ENCODE measurements at regions not wholly inside any gene's neighbourhood (a gene's known extent, or its start where the extent isn't known, plus 50 kb on each side); places are given as distances from the start of the nearest gene placed in this dataset.
"Not testable (repeated sequence)": the region's sequence is repeated elsewhere in the genome, so short reads cannot be mapped to it uniquely, and the experiment has no call there.

DNA sequence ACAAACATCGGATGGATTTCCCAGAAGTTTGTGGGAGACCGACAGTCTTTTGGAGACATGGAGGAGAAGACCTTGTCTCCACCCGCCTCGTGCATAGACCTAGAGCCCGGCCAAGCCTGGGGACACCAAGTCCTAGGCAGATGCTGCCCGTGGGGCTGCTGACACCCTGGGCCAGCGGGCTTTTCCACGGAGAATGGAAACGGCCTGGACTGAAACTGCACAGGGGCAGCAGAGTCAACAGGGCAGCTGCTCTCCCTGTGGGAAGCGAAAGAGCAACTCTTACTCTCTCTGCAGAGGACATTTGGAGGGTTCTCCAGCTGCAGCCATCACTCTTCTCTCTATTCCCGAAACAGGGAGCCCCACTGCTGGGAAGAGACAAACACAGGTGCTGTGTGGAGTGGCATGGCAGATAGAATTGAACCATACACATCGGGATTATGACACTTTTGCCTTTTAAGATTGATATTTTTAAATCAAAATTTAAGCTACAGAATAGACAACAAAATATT, 401.2 kb downstream of the THBS2 start:
- no peak for DNase-seq (ENCODE audit: low read depth)

DNA sequence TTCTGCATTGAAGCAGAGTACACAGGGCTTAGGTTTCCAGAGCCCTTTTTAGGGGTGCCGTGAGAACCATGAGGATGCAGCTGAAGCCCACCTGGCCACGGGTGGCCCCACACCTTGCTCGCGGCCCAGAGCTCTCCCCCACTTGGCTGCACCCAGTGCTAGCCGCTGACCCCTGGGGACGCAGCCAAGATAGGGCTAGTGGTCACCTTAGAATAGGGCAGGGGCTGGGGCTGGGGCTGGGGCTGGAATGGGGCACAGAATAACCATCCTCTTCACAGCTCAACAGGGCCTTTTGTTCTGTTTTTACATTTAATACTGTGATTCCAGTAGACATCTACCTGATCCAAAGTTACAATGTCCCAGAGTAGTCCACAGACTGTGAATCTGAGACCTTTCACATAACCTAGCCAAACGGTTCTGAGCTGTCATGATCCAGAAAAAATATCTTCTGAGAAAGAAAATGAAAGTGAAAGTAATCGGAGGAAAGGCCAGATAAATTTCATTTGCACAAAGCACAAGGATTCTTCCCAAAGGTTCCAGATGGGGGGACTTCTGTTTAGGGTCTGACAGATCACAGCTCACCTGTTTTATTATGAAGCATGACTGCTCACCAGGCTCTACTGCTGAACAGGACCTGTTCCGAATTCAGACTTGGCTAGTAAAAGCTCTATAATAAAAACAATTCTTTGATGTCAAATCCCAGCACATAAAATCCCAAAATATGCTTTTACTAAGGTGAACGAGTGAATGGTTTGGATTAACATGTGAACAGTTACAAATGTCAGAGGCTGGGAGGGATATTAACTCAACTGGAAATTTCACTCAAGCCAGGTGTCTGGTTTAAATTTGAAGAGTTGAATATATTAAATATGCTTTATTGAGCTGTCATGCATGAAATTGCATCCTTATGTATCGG, 401.9 kb downstream of the THBS2 start:
- DNase-seq (ENCODE audit: low read depth), result no peak

DNA sequence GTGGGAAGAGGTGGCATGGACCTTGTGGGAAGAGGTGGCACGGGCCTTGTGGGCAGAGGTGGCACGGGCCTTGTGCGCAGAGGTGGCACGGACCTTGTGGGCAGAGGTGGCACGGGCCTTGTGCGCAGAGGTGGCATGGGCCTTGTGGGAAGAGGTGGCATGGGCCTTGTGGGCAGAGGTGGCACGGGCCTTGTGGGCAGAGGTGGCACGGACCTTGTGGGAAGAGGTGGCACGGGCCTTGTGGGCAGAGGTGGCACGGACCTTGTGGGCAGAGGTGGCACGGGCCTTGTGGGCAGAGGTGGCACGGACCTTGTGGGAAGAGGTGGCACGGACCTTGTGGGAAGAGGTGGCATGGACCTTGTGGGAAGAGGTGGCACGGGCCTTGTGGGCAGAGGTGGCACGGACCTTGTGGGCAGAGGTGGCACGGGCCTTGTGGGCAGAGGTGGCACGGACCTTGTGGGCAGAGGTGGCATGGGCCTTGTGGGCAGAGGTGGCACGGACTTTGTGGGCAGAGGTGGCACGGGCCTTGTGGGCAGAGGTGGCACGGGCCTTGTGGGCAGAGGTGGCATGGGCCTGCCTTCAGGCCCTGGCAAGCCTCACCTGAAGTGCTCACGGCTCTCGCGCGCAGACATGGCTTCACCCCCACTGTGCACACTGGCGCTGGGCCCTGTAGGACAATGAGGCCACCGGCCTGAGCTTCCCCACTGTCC, 403.5 kb downstream of the THBS2 start:
- not testable (repeated sequence) for DNase-seq (ENCODE audit: low read depth)

DNA sequence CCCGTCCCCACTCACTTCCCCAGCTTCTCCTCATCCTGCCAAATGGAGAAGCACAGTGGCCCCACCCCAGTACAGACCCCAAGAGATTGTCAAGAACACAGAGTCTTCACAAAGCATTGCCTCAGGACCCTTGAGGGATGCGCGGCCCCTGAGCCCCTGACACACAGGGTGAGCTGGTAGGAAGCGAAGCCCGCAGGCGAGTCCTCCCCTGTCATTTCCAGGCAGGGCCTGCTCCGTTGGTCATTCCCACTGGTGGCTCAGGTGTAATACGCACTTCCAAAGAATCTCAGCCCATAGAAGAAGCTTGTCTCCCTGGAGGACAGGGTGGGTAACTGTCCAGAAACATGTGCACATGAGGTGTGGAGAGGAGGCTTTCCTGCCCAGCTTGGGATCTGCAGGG, 404.2 kb downstream of the THBS2 start:
- no peak for DNase-seq (ENCODE audit: low read depth)

DNA sequence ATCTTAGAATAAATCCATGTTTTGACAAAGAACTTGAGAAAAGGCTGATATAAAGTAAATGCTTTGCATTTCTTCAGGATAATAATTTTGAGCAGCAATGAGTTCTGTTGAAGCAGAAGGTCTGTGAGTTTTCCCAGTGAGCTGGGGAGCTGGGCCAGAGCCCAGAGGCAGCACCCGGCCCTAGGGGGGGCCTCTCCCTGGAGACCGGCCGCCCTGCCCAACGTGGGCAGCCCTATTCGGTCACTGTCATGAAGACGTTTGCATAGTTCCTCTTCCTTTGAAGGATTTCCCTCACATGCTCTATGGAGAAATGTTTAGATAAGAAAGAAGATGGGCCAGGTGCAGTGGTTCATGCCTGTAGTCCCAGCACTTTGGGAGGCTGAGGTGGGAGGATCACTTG, 404.8 kb downstream of the THBS2 start:
- DNase-seq (ENCODE audit: low read depth), result no peak

DNA sequence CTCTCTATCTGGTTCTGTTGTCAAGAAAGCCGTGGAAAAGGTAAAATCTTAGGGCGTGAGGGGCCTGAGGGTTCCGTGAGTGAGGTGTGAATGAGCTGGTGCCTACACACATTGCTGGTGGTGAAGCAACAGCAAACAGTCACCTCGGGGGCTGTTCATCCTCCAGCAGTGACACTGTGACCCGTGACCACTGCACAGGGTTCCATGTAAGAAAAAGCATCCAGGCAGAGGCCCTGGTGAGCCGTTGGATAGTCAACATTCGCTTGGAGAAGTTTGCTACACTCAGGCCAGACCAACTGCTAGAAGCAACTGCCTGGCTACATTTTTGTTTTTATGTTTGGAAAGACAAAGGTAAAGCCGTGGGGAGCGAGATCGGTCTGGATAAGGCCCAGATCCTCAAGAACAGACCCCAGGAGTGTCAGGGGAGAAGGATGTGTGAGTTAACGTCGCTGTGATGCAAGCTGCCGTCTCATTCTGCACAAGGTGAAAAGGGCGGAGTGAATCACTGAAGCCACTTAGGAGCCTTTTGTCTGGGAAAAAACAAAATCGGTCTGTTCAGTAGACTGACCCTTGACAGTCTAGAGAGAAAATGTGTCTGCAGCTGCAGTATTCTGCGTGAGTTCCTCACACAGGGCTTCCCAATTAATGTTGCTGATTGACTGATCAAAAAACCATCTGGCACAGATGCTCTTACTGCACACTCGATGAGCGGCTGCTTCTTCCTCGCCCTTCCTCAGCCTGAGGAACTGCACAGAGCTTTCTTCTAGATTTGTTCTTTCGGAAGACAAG, 404.0 kb downstream of the SMOC2 start:
- DNase-seq (ENCODE audit: low read depth), result no peak

DNA sequence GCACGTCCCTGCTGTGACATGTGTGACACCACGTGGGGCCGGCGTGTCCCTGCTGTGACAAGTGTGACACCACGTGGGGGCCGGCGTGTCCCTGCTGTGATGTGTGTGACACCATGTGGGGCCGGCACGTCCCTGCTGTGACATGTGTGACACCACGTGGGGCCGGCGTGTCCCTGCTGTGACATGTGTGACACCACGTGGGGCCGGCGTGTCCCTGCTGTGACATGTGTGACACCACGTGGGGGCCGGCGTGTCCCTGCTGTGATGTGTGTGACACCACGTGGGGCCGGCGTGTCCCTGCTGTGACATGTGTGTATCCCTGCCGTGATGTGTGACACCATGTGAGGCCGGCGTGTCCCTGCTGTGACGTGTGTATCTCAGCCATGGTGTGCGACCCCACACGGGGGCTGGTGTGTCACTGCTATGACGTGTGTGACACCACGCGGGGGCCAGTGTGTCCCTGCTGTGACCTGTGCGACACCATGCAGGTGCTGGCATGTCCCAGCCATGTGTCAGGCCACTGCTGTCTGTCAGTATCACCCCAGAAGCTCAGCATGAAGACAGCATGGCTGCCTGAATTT, 401.7 kb downstream of the SMOC2 start:
- DNase-seq (ENCODE audit: low read depth), result not testable (repeated sequence)

DNA sequence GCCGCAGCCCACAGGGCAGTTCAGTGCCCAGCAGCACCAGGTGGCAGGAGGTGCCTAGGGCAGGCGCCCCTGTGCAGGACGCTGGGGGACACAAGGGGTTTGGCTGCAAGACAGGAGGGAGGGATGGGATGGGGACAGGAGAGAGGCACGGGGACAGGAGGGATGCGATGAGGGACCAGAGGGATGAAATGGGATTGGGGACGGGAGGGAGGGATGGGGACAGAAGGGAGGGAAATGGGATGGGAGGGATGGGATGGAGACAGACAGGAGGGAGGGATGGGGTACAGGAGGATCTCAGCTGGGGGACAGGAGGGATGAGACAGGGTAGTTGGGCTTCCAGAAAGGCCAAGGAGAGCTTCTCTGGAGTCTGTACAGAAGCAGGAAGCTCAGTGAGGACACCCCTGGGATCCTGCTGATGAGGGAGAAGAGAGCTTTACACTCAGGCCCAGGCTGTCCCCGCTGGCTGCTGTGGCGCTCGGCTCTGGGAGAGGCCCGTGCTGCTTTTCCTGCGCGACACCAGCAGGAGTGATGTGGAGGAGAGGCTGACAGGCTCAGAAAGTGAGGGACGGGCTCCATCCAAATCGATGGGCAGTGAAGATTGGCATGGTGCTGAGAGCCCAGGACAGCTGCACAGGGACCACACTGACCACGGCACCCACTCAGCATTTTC, 400.8 kb downstream of the SMOC2 start:
- no peak for DNase-seq (ENCODE audit: low read depth)

DNA sequence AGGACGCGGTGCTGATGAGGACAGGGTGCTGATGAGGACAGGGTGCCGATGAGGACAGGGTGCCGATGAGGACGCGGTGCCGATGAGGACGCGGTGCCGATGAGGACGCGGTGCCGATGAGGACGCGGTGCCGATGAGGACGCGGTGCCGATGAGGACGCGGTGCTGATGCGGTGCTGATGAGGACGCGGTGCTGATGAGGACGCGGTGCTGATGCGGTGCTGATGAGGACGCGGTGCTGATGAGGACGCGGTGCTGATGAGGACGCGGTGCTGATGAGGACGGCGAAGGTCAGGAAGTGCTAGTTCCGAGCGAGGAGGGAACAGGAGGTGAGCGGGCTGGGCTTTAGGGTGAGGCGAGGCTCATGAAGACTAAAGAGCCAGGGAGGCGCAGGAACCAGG, 399.9 kb downstream of the SMOC2 start:
- not testable (repeated sequence) for DNase-seq (ENCODE audit: low read depth)

DNA sequence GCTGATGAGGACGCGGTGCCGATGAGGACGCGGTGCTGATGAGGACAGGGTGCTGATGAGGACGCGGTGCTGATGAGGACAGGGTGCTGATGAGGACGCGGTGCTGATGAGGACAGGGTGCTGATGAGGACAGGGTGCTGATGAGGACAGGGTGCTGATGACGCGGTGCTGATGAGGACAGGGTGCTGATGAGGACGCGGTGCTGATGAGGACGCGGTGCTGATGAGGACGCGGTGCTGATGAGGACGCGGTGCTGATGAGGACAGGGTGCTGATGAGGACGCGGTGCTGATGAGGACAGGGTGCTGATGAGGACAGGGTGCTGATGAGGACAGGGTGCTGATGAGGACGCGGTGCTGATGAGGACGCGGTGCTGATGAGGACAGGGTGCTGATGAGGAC, 399.3 kb downstream of the SMOC2 start:
- DNase-seq (ENCODE audit: low read depth), result not testable (repeated sequence)

DNA sequence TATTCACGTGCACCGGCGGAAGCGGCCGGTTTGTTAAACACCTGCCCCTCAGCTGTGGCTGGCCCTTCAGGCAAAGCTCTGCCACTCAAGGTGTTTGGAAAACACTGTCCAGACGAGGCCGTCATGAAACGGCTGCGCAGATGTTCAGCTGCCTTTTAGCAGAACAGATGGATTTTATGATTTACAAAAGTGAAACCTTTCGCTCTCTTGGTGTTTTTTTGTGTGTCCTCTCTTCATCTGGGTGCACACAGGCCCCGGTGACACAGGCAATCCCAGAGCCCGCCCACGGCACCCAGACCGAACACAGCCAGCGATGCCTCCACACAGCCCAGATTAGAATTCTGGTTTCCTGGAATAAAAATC, 397.0 kb downstream of the SMOC2 start:
- DNase-seq (ENCODE audit: low read depth), result no peak

DNA sequence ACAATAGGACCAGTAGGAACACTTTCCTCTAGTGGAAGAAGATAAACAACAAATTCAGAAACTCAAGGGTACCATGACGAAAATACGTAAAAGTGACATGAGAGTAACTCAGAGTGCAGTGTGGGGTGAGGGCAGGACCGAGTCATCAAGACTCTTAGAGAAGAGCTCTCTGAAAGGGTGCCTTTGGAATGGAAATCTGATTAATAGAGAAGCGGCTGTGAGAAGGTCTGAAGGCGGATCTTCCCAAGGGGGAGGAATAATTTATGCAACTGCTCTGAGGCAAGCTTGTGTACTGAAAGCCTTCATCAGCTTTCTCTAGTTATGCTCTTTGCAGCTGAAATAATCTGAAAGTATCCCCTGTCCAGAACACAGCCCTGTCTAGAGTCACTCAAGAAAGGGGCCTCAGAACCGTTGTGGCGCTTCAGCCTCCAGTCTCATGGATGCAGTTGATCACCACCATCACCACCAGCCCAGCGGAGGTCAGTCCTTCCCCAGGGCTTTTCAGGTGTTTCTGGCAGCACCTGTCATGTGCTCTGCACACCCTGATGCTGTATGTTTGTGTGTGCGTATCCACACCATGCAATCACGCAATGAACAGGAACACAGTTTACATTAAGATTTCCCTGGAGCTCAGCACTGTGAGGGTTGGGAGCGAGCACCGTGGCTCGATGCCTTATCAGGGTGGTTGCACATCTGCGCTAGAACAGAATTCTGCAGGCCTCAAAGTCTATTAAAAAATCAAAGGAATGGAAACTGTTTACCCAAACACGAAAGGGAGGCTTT, 396.5 kb downstream of the SMOC2 start:
- DNase-seq (ENCODE audit: low read depth), result no peak

DNA sequence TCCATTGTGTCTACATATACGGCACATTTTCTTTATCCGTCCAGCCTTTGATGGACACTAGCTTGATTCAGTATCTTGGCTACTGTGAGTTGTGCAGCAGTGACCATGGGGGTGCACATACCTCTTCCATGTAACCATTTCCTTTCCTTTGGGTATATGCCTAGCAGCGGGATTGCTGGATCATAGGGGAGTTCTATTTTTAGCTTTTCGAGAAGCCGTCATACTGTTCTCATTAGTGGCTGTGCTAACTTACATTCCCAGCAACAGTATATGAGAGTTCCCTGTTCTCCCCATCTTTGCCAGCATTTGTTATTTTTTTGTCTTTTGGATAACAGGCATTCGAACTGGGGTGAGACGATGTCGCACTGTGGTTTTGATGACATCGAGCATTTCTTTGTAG, 395.0 kb downstream of the SMOC2 start:
- no peak for DNase-seq (ENCODE audit: low read depth)

DNA sequence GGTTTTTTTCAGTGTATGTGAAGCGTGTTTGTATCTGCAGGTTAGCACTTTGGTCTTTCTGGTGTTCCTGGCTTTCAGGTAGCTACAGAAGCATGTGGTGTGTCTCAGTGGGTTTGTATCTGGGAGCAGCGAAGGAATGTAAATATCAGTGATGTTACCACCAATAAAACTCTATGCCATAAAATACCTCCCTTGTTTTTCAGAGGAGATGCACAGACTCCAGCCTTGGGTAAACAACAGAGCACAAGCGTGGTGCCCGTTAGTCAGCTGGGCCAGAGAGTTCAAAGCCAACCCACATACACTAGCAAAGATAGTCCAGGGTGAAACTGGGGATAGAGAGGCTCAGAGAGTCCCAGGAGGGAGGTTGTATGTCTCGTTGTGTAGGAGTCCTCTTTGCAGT, 393.8 kb downstream of the SMOC2 start:
- no peak for DNase-seq (ENCODE audit: low read depth)

DNA sequence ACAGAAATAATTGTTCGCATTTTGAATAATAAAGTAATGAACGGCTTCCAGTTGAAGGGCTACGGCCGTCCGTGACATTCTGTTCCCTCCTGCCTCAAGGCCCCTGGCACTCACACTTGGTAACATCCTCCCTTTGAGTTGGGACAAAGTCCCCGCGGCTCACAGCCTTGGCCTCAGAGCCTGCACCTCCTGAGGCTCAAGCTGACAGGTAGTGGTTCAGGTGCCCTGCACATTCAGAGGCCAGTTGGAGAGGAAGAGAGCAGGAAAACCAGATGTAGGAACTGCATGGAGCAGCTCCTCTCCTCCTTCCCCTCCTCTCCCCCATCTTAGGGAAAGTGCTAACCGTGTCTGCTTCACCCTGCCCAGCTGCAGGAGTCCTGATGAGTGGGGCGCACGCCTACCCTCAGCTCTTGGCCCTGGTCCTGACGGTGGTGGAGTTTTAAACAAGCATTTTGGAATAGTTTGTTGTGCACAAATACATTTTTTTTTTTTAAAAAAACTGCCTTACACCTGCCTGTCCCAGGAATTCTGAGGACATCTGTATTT, 393.1 kb downstream of the SMOC2 start:
- no peak for DNase-seq (ENCODE audit: low read depth)

DNA sequence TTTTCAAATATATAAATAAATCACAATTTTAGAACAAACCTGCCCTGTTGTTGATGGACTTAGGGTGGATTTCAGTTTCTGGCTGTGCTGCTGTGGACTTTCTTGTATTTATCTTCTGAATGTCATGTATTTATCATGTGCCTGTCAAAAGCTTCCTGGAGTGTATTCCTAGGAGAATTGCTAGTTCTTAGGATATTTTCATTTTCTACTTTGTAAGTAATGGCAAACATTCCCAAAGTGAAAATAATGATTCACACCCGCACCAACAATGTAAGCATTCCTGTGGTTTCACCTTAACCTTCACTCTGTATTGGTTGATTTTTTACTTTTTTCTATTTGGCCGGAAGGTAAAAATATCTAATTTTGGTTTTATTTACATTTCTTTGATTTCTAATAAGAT, 387.8 kb downstream of the SMOC2 start:
- no peak for DNase-seq (ENCODE audit: low read depth)

DNA sequence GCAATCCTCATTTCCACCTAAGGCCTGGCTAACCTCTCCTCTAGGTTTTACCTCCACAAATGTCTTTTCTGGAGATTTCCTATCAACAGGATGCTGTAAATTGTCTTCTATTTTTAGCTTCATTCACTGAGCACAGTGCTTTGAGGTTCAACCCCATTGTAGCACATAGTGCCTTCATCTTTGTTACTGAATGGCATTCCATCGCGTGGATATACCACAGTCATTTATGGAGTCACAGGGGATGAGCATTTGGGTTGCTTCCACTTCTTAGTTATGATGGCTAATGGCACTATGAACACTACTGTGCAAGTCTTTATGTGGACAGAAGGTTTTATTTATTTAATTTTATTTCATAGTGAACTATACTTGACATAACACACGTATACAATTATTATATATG, 387.1 kb downstream of the SMOC2 start:
- DNase-seq (ENCODE audit: low read depth), result no peak

DNA sequence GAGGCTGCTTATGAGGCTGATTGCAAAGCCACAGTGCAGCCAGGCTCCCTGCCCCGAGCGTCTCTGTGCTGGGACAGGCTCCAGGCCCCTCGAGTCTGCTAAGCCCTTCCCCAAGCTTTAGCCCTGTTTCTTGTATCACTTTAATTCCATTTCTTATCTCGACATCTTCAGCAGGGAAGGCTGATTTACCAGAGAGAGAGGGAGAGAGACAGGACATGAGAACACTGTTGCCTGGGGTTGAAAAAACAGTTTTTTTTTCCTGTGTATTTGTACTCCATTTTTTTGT, 386.5 kb downstream of the SMOC2 start:
- no peak for DNase-seq (ENCODE audit: low read depth)

DNA sequence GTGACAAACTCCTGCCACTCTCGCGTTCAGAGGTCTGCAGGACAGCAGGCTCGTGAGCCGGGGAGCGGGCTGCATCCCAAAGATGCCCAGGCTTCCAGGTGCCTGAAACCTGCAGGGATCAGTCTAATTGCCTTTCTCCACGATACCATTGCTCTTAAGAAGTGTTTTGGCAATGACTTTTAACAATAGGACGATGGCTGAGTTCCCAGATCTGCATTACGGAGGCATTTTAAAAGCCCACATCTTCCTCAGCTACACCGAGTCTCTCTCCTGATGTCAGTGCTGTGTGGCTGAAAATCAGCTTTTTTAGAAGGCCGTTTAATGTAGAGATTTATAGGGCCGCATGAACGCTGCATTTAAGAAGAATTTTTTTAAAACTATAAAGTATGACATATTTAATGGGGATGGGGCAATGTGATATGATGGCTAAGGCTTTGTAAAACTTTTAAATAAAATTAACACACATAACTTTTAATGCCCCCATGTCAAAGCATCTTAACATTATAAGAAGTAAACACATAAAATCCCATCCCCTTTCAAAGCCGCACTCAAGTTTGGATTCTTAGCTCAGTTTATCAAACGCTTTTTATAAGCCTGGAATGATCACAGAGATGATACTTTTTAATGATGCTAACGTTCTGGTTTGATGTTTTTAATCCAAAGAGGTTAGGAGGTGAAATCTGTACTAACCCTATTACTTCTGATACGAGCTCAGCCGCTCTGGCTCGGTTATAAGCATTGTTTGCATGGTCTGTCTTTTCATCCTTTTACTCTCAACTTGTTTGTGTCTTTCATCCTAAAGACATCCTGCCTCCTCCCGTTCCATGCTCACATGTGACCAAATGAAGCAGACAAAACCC, 386.0 kb downstream of the SMOC2 start:
- DNase-seq (ENCODE audit: low read depth), result no peak

DNA sequence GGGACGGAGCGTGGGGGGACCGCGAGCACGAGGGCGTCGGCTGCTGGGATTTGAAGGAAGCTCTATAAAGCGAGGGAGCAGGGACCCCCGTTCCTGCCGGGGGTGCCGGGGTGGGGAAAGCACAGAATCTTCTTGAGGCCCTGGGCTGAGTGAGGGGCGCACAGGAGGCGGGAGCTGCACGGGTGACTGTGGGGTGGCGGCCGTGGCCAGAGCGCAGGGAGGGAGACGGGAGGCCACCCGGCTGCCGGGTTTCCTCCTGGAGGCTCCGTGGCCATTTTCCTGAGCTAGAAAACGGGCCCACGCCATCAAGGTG, 385.1 kb downstream of the SMOC2 start:
- no peak for DNase-seq (ENCODE audit: low read depth)

All from GM04504 (cell line).